ENCODE measurements at regions not wholly inside any gene's neighbourhood (a gene's known extent, or its start where the extent isn't known, plus 50 kb on each side); places are given as distances from the start of the nearest gene placed in this dataset.
"Not testable (repeated sequence)": the region's sequence is repeated elsewhere in the genome, so short reads cannot be mapped to it uniquely, and the experiment has no call there.

DNA sequence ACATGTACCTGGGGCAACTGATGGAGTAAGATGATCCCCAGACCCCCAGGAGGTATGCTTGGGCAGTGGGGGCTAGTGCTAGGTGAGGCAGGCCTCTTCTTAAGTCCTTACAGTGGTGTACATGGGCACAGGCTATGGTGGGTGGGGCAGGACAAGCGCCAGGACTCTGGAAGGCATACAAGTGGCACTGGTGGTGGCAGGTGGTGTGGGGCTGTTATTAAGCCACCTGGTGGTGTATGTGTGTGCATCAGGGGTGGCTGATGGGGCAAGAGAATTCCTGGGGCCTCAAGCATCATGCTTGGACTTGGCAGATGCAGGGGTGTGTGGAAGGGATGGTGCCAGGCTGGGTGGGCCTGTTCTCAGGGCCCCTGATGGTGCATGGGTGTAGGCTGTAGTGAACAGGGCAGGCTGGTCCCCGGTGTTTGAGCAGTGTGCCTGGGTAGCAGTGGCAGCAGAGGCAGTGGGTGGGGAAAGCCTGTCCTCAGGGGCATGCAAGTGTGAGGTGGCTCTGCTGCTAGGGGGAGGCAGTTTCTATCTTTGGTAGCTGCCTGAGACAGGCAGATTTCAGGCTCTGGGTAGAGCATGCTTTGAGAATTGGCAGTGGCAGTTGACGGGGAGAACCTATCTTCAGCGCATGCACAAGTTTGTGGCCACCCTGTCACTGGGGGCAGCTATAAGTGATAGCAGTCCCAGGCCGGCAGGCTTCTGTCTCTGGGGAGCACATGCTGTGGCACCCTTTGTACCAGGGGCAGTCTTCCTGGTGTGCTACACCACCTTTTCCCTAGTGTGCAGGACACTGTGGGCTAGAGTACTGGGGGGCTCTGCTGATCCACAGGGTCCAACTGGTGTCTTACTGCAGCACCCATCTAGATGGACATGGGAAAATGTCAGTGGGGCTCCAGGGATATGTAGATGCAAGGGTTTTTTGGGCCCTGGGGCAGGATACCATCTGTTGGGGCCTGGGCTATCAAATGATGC lies 52.6 kb upstream of the ABCD2 start:
- TF ChIP-seq, protein P1, sequence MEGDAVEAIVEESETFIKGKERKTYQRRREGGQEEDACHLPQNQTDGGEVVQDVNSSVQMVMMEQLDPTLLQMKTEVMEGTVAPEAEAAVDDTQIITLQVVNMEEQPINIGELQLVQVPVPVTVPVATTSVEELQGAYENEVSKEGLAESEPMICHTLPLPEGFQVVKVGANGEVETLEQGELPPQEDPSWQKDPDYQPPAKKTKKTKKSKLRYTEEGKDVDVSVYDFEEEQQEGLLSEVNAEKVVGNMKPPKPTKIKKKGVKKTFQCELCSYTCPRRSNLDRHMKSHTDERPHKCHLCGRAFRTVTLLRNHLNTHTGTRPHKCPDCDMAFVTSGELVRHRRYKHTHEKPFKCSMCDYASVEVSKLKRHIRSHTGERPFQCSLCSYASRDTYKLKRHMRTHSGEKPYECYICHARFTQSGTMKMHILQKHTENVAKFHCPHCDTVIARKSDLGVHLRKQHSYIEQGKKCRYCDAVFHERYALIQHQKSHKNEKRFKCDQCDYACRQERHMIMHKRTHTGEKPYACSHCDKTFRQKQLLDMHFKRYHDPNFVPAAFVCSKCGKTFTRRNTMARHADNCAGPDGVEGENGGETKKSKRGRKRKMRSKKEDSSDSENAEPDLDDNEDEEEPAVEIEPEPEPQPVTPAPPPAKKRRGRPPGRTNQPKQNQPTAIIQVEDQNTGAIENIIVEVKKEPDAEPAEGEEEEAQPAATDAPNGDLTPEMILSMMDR (IDR thresholded peaks at IDR 0.05; ENCODE audit: insufficient read depth, low read depth, low read length, missing control alignments), result no peak
- no peak for DNase-seq (ENCODE audit: low read depth)
- H3K4me3 ChIP-seq (ENCODE audit: low read length), result no peak overlapping the region

DNA sequence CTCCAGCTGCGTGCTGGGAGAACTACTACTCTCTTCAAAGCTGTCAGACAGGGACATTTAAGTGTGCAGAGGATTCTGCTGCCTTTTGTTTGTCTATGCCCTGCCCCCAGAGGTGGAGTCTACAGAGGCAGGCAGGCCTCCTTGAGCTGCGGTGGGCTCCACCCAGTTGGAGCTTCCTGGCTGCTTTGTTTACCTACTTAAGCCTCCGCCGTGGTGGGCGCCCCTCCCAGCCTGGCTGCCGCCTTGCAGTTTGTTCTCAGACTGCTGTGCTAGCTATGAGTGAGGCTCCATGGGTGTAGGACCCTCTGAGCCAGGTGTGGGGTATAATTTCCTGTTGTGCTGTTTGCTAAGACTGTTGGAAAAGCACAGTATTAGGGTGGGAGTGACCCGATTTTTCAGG lies 49.9 kb upstream of the ABCD2 start:
- not testable (repeated sequence) for DNase-seq (ENCODE audit: low read depth); H3K4me3 ChIP-seq (ENCODE audit: low read length)

All from epithelial cell of esophagus (primary cell).